Bronchial epithelial cell (primary cell): ENCODE measurements at regions not wholly inside any gene's neighbourhood (a gene's known extent, or its start where the extent isn't known, plus 50 kb on each side); places are given as distances from the start of the nearest gene placed in this dataset.

Source experiments
- DNase-seq: peaks from one replicate; pipeline ENCODE4 v3.0.0-alpha.2; 2010; ENCODE audit warnings: low read depth
- FAIRE-seq: peaks from 2 replicates; lab custom pipeline; 2011; peaks lifted over from hg19 to GRCh38; lab: Jason Lieb, UNC
- H3K27me3 ChIP-seq: 2 replicates; pipeline ENCODE4 v1.5.1; 2011; ENCODE audit warnings: low read length; ENCODE audit not compliant: control insufficient read depth, insufficient read depth
- H3K36me3 ChIP-seq: 2 replicates; pipeline ENCODE4 v1.5.1; 2011; ENCODE audit warnings: low read length; ENCODE audit not compliant: control insufficient read depth, insufficient read depth
- H3K4me3 ChIP-seq: 2 replicates; pipeline ENCODE4 v1.5.1; 2011; ENCODE audit warnings: mild to moderate bottlenecking, low read depth, low read length, control low read depth
- CTCF ChIP-seq: IDR thresholded peaks from 2 replicates; pipeline ENCODE4 v1.5.1; 2011; ENCODE audit warnings: mild to moderate bottlenecking, moderate library complexity, low read length, control low read depth, inconsistent platforms; ENCODE audit not compliant: insufficient read depth, severe bottlenecking

GRCh38 chr4:141909541-141909940 lies 273.2 kb downstream of the IL15 start:
- no peaks in the 10 kb centered on the region for H3K36me3 ChIP-seq
- no peaks in the 10 kb centered on the region for H3K27me3 ChIP-seq
- no peak overlapping the region for H3K4me3 ChIP-seq
- TF ChIP-seq CTCF, result no peak
- FAIRE-seq (no peak), DNase-seq (no peak)

DNA sequence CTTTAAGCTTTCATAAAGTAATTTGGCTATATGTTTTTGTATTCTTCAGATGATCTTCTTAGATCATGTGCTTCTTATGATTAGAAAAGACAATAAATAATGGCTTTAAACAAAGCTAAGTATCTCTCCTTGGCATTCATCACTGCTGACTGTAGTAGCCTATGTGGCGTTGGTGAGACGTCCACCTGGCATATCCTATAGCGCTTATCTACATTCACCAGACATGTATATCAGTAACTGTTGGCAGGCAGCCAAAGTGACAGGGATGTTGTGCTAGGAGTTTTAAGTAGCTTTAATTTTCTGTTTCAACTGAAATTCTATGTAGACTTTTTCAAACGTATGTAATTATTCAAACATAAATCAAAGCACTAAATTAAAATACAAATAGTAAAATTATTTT lies 276.4 kb downstream of the IL15 start:
- peak; percentile 5 for DNase-seq
- no peak for FAIRE-seq
- Histone ChIP-seq H3K36me3 (no peaks in the 10 kb centered on the region), H3K27me3 (no peaks in the 10 kb centered on the region), H3K4me3 (no peak overlapping the region)
- no peak for TF ChIP-seq CTCF

DNA sequence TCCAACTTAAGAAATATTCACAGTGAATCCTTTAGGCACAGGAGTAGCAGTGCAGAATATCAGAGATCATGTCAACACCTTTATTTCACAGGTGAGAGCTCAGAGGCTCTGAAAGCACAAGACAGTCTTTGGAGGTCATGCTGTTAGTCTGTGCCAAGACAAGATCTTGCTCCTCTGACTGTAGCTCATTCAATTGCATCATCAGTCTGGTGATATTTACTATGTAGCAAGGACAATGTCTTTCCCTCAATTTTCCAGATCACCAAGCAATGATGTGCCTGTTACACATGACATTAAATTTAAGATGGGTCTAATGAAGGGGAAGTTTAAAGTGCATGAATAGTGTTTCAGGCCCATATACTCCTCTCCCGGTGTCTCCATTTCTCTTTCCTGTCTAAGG lies 277.5 kb downstream of the IL15 start:
- TF ChIP-seq CTCF, result no peak
- Histone ChIP-seq H3K27me3 (no peaks in the 10 kb centered on the region), H3K4me3 (no peak overlapping the region), H3K36me3 (no peaks in the 10 kb centered on the region)
- no peak for FAIRE-seq
- DNase-seq, result peak; percentile 2

DNA sequence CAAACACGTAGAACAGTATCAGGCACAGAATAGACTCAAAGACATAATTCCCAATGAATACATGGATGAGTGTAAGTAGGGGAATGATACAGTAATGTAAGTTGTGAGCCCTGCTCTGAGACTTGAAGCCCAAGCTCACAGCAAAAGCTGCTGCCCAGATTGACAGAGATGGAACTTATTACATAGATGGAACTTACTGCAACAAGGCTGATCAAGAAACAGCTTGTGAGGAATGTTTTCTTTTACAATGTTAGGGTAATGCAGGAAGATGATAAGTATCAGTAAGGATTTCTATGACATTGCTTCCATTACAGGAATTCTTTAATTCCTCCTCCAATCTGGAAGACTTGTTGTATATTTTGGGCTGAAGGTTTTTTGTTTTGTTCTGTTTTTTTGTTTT lies 278.4 kb downstream of the IL15 start:
- H3K27me3 ChIP-seq, result no peaks in the 10 kb centered on the region
- H3K36me3 ChIP-seq, result no peaks in the 10 kb centered on the region
- no peak overlapping the region for H3K4me3 ChIP-seq
- FAIRE-seq (no peak), DNase-seq (no peak)
- TF ChIP-seq CTCF, result no peak

- FAIRE-seq (no peak), DNase-seq (no peak)
- no peak for TF ChIP-seq CTCF
- no peaks in the 10 kb centered on the region for H3K27me3 ChIP-seq
- H3K4me3 ChIP-seq, result no peak overlapping the region
- no peaks in the 10 kb centered on the region for H3K36me3 ChIP-seq
These were observed 283.3 kb downstream of the IL15 start for GRCh38 chr4:141919649-141920048.

- FAIRE-seq (no peak), DNase-seq (no peak)
- TF ChIP-seq CTCF, result no peak
- no peaks in the 10 kb centered on the region for H3K36me3 ChIP-seq
- no peak overlapping the region for H3K4me3 ChIP-seq
- H3K27me3 ChIP-seq, result no peaks in the 10 kb centered on the region
These were observed 284.9 kb downstream of the IL15 start for GRCh38 chr4:141921293-141921692.
